GM23248 (cell line): ENCODE measurements at regions not wholly inside any gene's neighbourhood (a gene's known extent, or its start where the extent isn't known, plus 50 kb on each side); places are given as distances from the start of the nearest gene placed in this dataset.

Experiments
- DNase-seq: peaks from one replicate; pipeline ENCODE4 v3.0.0-alpha.2; 2015
- H2AFZ ChIP-seq: fragments of 200-600 bp; sonication (generic); 2 replicates; pipeline ENCODE4 v1.6.1; 2016; ENCODE audit warnings: antibody characterized with exemption
- H3F3A ChIP-seq: fragments of 200-600 bp; sonication (generic); 2 replicates; pipeline ENCODE4 v1.6.1; 2016; ENCODE audit warnings: mild to moderate bottlenecking, antibody characterized with exemption, mixed run types; ENCODE audit not compliant: insufficient read depth
- H3K27ac ChIP-seq: fragments of 200-600 bp; sonication (generic); 2 replicates; pipeline ENCODE4 v1.5.1; 2016; ENCODE audit warnings: mild to moderate bottlenecking
- H3K27me3 ChIP-seq: fragments of 200-600 bp; sonication (generic); replicated peaks from 2 replicates; pipeline ENCODE4 v1.6.1; 2016; ENCODE audit warnings: mild to moderate bottlenecking; ENCODE audit not compliant: insufficient read depth
- H3K36me3 ChIP-seq: fragments of 200-600 bp; sonication (generic); 2 replicates; pipeline ENCODE4 v1.6.1; 2016; ENCODE audit warnings: low read depth, mild to moderate bottlenecking
- H3K4me1 ChIP-seq: fragments of 200-600 bp; sonication (generic); 2 replicates; pipeline ENCODE4 v1.6.1; 2016; ENCODE audit warnings: mild to moderate bottlenecking; ENCODE audit not compliant: insufficient read depth
- H3K4me2 ChIP-seq: fragments of 200-600 bp; sonication (generic); one replicate; pipeline ENCODE4 v1.6.1; 2016; ENCODE audit warnings: mild to moderate bottlenecking; ENCODE audit not compliant: unreplicated experiment
- H3K4me3 ChIP-seq: fragments of 200-600 bp; sonication (generic); 2 replicates; pipeline ENCODE4 v1.5.1; 2016; ENCODE audit warnings: mild to moderate bottlenecking
- H3K79me2 ChIP-seq: fragments of 200-600 bp; sonication (generic); 2 replicates; pipeline ENCODE4 v1.6.1; 2016; ENCODE audit warnings: mild to moderate bottlenecking; ENCODE audit not compliant: insufficient read depth
- H3K9ac ChIP-seq: fragments of 200-600 bp; sonication (generic); 2 replicates; pipeline ENCODE4 v1.6.1; 2016; ENCODE audit warnings: mild to moderate bottlenecking
- H3K9me2 ChIP-seq: fragments of 200-600 bp; sonication (generic); 2 replicates; pipeline ENCODE4 v1.6.1; 2016; ENCODE audit warnings: mixed run types, mild to moderate bottlenecking, moderate library complexity; ENCODE audit not compliant: insufficient read depth
- H3K9me3 ChIP-seq: fragments of 200-600 bp; sonication (generic); one replicate; pipeline ENCODE4 v1.6.1; 2017; ENCODE audit warnings: low read depth
- H4K20me1 ChIP-seq: fragments of 200-600 bp; sonication (generic); 2 replicates; pipeline ENCODE4 v1.6.0; 2016; ENCODE audit not compliant: insufficient read depth
- EZH2 ChIP-seq: fragments of 200-600 bp; sonication (generic); IDR thresholded peaks from 2 replicates; pipeline ENCODE4 v1.6.1; 2018; ENCODE audit warnings: antibody characterized with exemption, mild to moderate bottlenecking; ENCODE audit not compliant: insufficient read depth, poor library complexity, severe bottlenecking
- EZH2phosphoT487 ChIP-seq: fragments of 200-600 bp; sonication (generic); IDR thresholded peaks from 2 replicates; pipeline ENCODE4 v1.6.1; 2018; ENCODE audit warnings: antibody characterized with exemption, moderate library complexity, mild to moderate bottlenecking, low read depth; ENCODE audit not compliant: insufficient read depth
- WGBS, 2 experiments: methylation state at CpG; one replicate each; pipeline ENCODE4 v1.1.6; 2015 to 2017; ENCODE audit warnings: low lambda C conversion rate in 2 of 2, low coverage in 1 of 2; ENCODE audit errors: missing lambda C conversion rate in 2 of 2; 5-methylcytosine and 5-hydroxymethylcytosine counted together
- in situ Hi-C: fragments of 300-500 bp; cut with MboI; formaldehyde crosslinking; loops from 2 replicates; pipeline ENCODE4 v1.15.0; 2020

DNA sequence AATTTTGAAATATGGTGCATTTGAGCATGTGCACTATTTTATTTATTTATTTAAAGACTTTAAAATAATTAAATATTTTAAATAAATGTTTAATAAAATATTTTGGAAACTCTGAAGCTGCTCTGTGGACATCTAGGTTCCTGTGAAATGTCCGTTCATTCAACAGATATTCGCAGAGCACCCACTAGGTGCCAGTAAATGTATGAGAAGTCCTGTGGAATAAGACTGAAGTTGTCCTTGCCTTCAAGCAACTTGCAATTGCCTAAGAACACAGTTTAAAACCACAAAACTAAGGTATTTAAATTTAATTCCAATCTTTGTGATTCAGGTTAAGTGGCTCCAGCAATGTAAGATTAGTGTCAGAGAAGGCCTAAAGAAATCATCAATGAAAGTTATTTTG is 306.7 kb downstream of the GBA3 start:
- H3K4me2 ChIP-seq = no peak overlapping the region
- no peak for DNase-seq
- in situ Hi-C loops = no loop called here

DNA sequence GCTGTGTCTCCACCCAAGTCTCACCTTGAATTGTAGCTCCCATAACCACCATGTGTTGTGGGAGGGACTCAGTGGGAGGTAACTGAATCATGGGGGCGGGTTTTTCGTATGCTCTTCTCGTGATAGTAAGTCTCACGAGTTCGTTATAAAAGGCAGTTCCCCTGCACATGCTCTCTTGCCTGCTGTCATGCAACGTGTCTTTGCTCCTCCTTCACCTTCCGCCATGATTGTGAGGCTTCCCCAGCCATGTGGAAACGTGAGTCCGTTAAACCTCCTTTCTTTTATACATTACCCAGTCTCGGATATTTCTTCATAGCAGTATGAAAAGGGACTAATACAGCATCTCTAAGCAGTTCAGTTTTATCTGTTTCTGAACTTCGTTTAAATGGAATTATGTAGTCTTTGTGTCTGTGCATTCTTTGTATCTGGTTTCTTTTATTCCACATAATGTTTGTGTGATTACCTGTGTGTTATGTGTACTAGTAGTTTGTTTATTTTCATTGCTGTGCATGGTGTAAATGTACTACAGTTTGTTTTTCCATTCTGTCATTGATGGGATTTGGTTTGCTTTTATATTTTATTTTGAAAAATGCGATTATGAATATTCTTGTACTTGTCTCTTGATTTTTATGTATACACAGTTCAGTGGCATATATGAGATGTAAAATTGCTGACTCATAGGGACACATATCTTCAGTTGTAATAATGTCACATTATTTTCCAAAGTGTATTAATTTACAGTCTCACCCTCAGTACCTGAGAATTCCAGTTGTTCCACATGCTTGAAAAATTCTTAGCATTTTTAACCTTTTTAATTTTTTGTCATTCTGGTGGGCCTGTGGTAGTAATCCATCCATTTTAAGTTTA is 304.9 kb downstream of the GBA3 start:
- no peak overlapping the region for H3K9ac ChIP-seq
- 63 to 68% methylated on average over 12 of the region's 12 CpGs for whole genome bisulfite sequencing, 2 experiments
- H2AFZ ChIP-seq = no peak overlapping the region
- H3K27ac ChIP-seq = no peak overlapping the region
- no peaks in the 10 kb centered on the region for H3K4me1 ChIP-seq
- in situ Hi-C loops = no loop called here
- no peaks in the 10 kb centered on the region for H3K27me3 ChIP-seq
- H4K20me1 ChIP-seq = no peaks in the 10 kb centered on the region
- TF ChIP-seq EZH2phosphoT487 (no peak), EZH2 (no peak)
- no peaks in the 10 kb centered on the region for H3F3A ChIP-seq
- no peaks in the 10 kb centered on the region for H3K9me2 ChIP-seq
- H3K4me3 ChIP-seq = no peak overlapping the region
- no peaks in the 10 kb centered on the region for H3K79me2 ChIP-seq
- no peaks in the 10 kb centered on the region for H3K36me3 ChIP-seq
- no peak for DNase-seq
- no peak overlapping the region for H3K4me2 ChIP-seq
- H3K9me3 ChIP-seq = no peaks in the 10 kb centered on the region

More for the DNA sequence above, 306.7 kb downstream of the GBA3 start:
- TF ChIP-seq EZH2 (no peak), EZH2phosphoT487 (no peak)
- H3K79me2 ChIP-seq = no peaks in the 10 kb centered on the region
- H3K9ac ChIP-seq = no peak overlapping the region
- H2AFZ ChIP-seq = no peak overlapping the region
- no peaks in the 10 kb centered on the region for H3K4me1 ChIP-seq
- 73 to 78% methylated on average over 2 of the region's 2 CpGs for WGBS, 2 experiments
- no peaks in the 10 kb centered on the region for H4K20me1 ChIP-seq
- H3K27me3 ChIP-seq = no peaks in the 10 kb centered on the region
- H3K27ac ChIP-seq = no peak overlapping the region
- no peaks in the 10 kb centered on the region for H3K36me3 ChIP-seq
- no peaks in the 10 kb centered on the region for H3F3A ChIP-seq
- no peak overlapping the region for H3K4me3 ChIP-seq
- no peaks in the 10 kb centered on the region for H3K9me3 ChIP-seq
- no peaks in the 10 kb centered on the region for H3K9me2 ChIP-seq

DNA sequence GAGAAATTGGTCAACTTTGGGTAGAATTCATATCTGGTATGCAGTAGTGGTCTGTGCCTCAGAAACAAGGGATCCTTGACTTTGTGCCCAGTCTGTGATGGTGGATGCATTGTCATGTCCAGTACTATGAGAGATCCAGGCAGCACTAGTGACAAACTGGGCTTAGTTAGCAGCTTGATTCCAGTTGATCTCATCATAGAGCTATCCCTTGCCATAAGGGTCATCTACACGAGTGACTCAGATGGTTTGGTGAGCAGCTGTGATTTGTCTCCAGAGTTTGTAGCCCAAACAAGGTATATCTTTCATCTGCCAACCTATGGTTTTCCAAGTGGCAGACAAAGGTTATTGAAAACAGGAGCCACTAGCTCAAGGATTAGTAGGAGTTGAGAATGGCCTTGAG is 298.8 kb downstream of the GBA3 start:
- WGBS, 2 experiments = 11 to 18% methylated on average over 1 of the region's 1 CpG
- Histone ChIP-seq H4K20me1 (no peaks in the 10 kb centered on the region), H3K9me2 (no peaks in the 10 kb centered on the region), H3F3A (peaks cover 8% of the 10 kb centered on the region), H3K27ac (no peak overlapping the region), H3K9ac (no peak overlapping the region), H3K4me2 (no peak overlapping the region), H3K4me3 (no peak overlapping the region), H3K9me3 (no peaks in the 10 kb centered on the region), H3K4me1 (peaks cover 4% of the 10 kb centered on the region; the same call in 1 of the 2 replicates), H3K36me3 (no peaks in the 10 kb centered on the region), H3K27me3 (no peaks in the 10 kb centered on the region), H2AFZ (no peak overlapping the region), H3K79me2 (no peaks in the 10 kb centered on the region)
- DNase-seq = peak; percentile 13
- in situ Hi-C loops = no loop called here
- TF ChIP-seq EZH2phosphoT487 = no peak
- TF ChIP-seq EZH2 = no peak

DNA sequence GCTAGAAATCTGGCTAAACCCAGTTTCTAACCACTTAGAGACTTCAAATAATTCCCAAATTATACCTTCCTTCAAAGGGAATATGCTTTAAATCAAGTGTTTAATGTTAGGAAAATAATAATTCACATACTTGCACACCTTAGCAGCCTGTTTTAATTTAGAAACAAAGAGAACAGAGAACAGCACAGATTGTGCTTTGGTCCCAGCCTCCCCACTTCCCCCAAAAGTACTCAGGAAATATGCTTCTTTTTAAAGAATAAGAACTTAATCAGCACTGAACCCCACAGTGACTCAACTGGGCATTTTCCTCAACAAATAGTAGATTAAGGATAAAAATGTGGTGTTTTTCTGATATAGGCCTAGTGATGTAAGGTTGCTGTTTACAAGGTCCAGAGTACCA is 295.8 kb downstream of the GBA3 start:
- DNase-seq = peak; percentile 3
- Histone ChIP-seq H3K27me3 (no peaks in the 10 kb centered on the region), H3K36me3 (no peaks in the 10 kb centered on the region), H3K27ac (no peak overlapping the region), H3K79me2 (no peaks in the 10 kb centered on the region), H3K9ac (no peak overlapping the region), H3K4me2 (peak overlapping the region; percentile 12), H3K9me2 (no peaks in the 10 kb centered on the region), H3F3A (peaks cover 8% of the 10 kb centered on the region), H2AFZ (no peak overlapping the region), H3K4me3 (no peak overlapping the region), H3K9me3 (no peaks in the 10 kb centered on the region), H4K20me1 (no peaks in the 10 kb centered on the region), H3K4me1 (peaks cover 4% of the 10 kb centered on the region; the same call in 1 of the 2 replicates)
- in situ Hi-C loops = no loop called here
- TF ChIP-seq EZH2 (no peak), EZH2phosphoT487 (no peak)

DNA sequence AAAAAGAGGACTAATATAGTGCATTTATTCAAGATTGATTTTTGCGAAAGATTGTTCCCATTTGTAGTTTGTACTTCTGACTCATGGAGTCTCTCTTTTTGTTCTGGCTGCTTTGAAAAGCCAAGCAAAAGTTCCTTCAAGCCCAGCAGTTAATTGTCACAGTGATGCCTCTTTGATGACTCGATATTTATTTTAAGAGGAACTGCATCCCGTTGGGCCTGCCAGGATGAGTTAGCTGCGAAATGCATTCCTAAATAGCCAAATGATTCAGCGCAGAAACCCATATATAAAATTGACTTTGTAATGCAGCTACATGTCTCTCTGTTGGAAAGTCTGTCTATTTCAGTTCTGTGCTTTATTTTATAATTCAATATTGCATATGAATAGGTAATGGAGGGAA is 295.1 kb downstream of the GBA3 start:
- Histone ChIP-seq H3F3A (peaks cover 8% of the 10 kb centered on the region), H3K36me3 (no peaks in the 10 kb centered on the region), H3K79me2 (no peaks in the 10 kb centered on the region), H3K4me3 (no peak overlapping the region), H2AFZ (no peak overlapping the region), H3K27me3 (no peaks in the 10 kb centered on the region), H3K9ac (no peak overlapping the region), H3K4me1 (peaks cover 4% of the 10 kb centered on the region; the same call in 1 of the 2 replicates), H4K20me1 (no peaks in the 10 kb centered on the region), H3K9me3 (no peaks in the 10 kb centered on the region), H3K27ac (no peak overlapping the region; the same call in 1 of the 2 replicates), H3K4me2 (no peak overlapping the region), H3K9me2 (no peaks in the 10 kb centered on the region)
- WGBS, 2 experiments = 16 to 17% methylated on average over 5 of the region's 5 CpGs
- in situ Hi-C loops = no loop called here
- TF ChIP-seq EZH2phosphoT487 (no peak), EZH2 (no peak)
- DNase-seq = peak; percentile 72
